ENCODE measurements at regions not wholly inside any gene's neighbourhood (a gene's known extent, or its start where the extent isn't known, plus 50 kb on each side); places are given as distances from the start of the nearest gene placed in this dataset.

- TF ChIP-seq BACH1 (IDR thresholded peaks at IDR 0.05; ENCODE audit: borderline replicate concordance), result no peak
Measured at GRCh38 chr5:127995556-127995955, 88.0 kb upstream of the SLC12A2 start (continued).

GRCh38 chr5:127997201-127997704 is 86.3 kb upstream of the SLC12A2 start:
- Histone ChIP-seq H2AFZ (ENCODE audit: control insufficient read depth, low read depth, low read length) (no peak overlapping the region), H3K4me2 (ENCODE audit: control insufficient read depth, insufficient read depth) (no peak overlapping the region), H3K27ac (ENCODE audit: control insufficient read depth, insufficient read depth) (no peak overlapping the region), H4K20me1 (ENCODE audit: control insufficient read depth, insufficient read depth) (no peaks in the 10 kb centered on the region), H3K4me1 (ENCODE audit: control insufficient read depth, insufficient read depth, low read length) (no peaks in the 10 kb centered on the region), H3K9me3 (replicated peaks; ENCODE audit: control insufficient read depth, insufficient read depth, low read length) (no peaks in the 10 kb centered on the region; the same call in 2 of the 3 replicates), H3K36me3 (ENCODE audit: control insufficient read depth in 2 of 2, insufficient read depth in 2 of 2, low read length in 1 of 2) (no peaks in the 10 kb centered on the region), H3K27me3 (replicated peaks in 1 of 2; ENCODE audit: control insufficient read depth in 2 of 2, insufficient read depth in 2 of 2, low read length in 1 of 2) (no peaks in the 10 kb centered on the region), H3K9ac (ENCODE audit: control insufficient read depth, insufficient read depth, low read length) (no peak overlapping the region), H3K4me3 (no peak overlapping the region), H3K79me2 (ENCODE audit: control insufficient read depth, insufficient read depth, low read length) (no peaks in the 10 kb centered on the region)
- CTCF ChIA-PET, result interaction anchor here (1.1 to 1.3 kb wide), 2 partner anchors 18 to 27 kb away, joined by 3 read pairs; no protein-coding TSS in a partner anchor
- in situ Hi-C loops (cut with MboI), result no loop called here
- no peak for ATAC-seq
- no TSS peak for BruUV-seq (replicated peaks)
- RAD21 ChIA-PET (ENCODE audit: unreplicated experiment), result no interaction called here
- POLR2A ChIA-PET, result interaction anchor here (0.6 kb wide), 1 partner anchor 14 kb away, joined by 7 read pairs; no protein-coding TSS in a partner anchor
- DNase-seq (ENCODE audit: low read depth, low spot score), result no peak
- WGBS (ENCODE audit: insufficient coverage, insufficient replicate concordance, low lambda C conversion rate, missing lambda C conversion rate), result 98% methylated on average over 5 of the region's 5 CpGs
- intact Hi-C loops (cut with micrococcal nuclease; ENCODE audit: unreplicated experiment), result no loop called here
- SMC1A ChIA-PET (ENCODE audit: uncharacterized antibody, unreplicated experiment), result interaction anchor here (0.6 to 1.3 kb wide), 4 partner anchors 9 to 86 kb away, joined by 3 read pairs; no protein-coding TSS in a partner anchor
- FAIRE-seq, result no peak
- TF ChIP-seq SUZ12 (IDR thresholded peaks at IDR 0.05; ENCODE audit: unreplicated experiment) (no peak), MXI1 (IDR thresholded peaks at IDR 0.05; ENCODE audit: low read depth, low read length) (no peak), DPF2 (IDR thresholded peaks at IDR 0.05) (no peak), RAD21 (IDR thresholded peaks at IDR 0.05; ENCODE audit: insufficient read depth, low read depth, low read length) (no peak), IRF5 (IDR thresholded peaks at IDR 0.05; ENCODE audit: borderline replicate concordance) (no peak), NKRF (conservative IDR thresholded peaks at IDR 0.05) (no peak), CUX1 (IDR thresholded peaks at IDR 0.05; ENCODE audit: insufficient replicate concordance, low read depth, low read length) (no peak), NRF1 (conservative IDR thresholded peaks at IDR 0.05; ENCODE audit: low read depth, low read length) (no peak), TCF12 (IDR thresholded peaks at IDR 0.05; ENCODE audit: low read depth, low read length) (no peak), HCFC1 (IDR thresholded peaks at IDR 0.05; ENCODE audit: low read length) (no peak), ASH2L (IDR thresholded peaks at IDR 0.05; ENCODE audit: borderline replicate concordance, low read depth) (no peak), JUND (IDR thresholded peaks at IDR 0.05; ENCODE audit: low read depth, low read length) (no peak), USF2 (IDR thresholded peaks at IDR 0.05; ENCODE audit: borderline replicate concordance, low read depth, low read length) (no peak)

Measured in GM12878 (cell line).